SK-N-SH treated with all-trans-retinoic acid at 6 μM for 48 hours (cell line): ENCODE measurements at regions not wholly inside any gene's neighbourhood (a gene's known extent, or its start where the extent isn't known, plus 50 kb on each side); places are given as distances from the start of the nearest gene placed in this dataset.

Source experiments
- ARNTL ChIP-seq: fragments of 450-650 bp; formaldehyde crosslinking; IDR thresholded peaks from 2 replicates; pipeline ENCODE4 v1.5.0; 2020; ENCODE audit warnings: low read depth, mild to moderate bottlenecking, moderate library complexity, borderline replicate concordance
- BACH2 ChIP-seq: fragments of 250-450 bp; sonication (Bioruptor Pico); IDR thresholded peaks from 2 replicates; pipeline ENCODE4 v1.9.0; 2021; ENCODE audit warnings: mild to moderate bottlenecking, borderline replicate concordance
- ESRRG ChIP-seq: fragments of 250-450 bp; sonication (Bioruptor Pico); IDR thresholded peaks from 2 replicates; pipeline ENCODE4 v1.6.1; 2021; ENCODE audit warnings: mild to moderate bottlenecking
- ISL1 ChIP-seq: fragments of 250-450 bp; sonication (Bioruptor Pico); IDR thresholded peaks from 2 replicates; pipeline ENCODE4 v2.1.2; 2022; ENCODE audit warnings: mild to moderate bottlenecking, moderate library complexity
- OSR1 ChIP-seq: fragments of 250-450 bp; sonication (Bioruptor Pico); IDR thresholded peaks from 2 replicates; pipeline ENCODE4 v1.8.0; 2022; ENCODE audit warnings: moderate library complexity, mild to moderate bottlenecking, inconsistent platforms
- RARB ChIP-seq: fragments of 250-450 bp; sonication (Bioruptor Pico); IDR thresholded peaks from 2 replicates; pipeline ENCODE4 v1.8.0; 2021; ENCODE audit warnings: mild to moderate bottlenecking, moderate library complexity
- ZFP3 ChIP-seq: fragments of 250-450 bp; sonication (Bioruptor Pico); IDR thresholded peaks from 2 replicates; pipeline ENCODE4 v1.5.0; 2020; ENCODE audit warnings: mild to moderate bottlenecking, moderate library complexity
- ZFP30 ChIP-seq: fragments of 450-650 bp; formaldehyde crosslinking; IDR thresholded peaks from 2 replicates; pipeline ENCODE4 v1.5.0; 2022; ENCODE audit warnings: mild to moderate bottlenecking, moderate library complexity
- ZNF565 ChIP-seq: fragments of 450-650 bp; formaldehyde crosslinking; conservative IDR thresholded peaks from 2 replicates; pipeline ENCODE4 v1.5.0; 2020; ENCODE audit warnings: low read depth, mild to moderate bottlenecking, moderate library complexity
- ZNF8 ChIP-seq: fragments of 450-650 bp; formaldehyde crosslinking; IDR thresholded peaks from 2 replicates; pipeline ENCODE4 v1.5.0; 2020; ENCODE audit warnings: mild to moderate bottlenecking, moderate library complexity
- TF ChIP-seq, protein P1 (sequence below): fragments of 250-450 bp; sonication (Bioruptor Pico); IDR thresholded peaks from 2 replicates; pipeline ENCODE4 v1.8.0; 2020; ENCODE audit warnings: mild to moderate bottlenecking, moderate library complexity, borderline replicate concordance
- TF ChIP-seq, protein P2 (sequence below): fragments of 250-450 bp; sonication (Bioruptor Pico); IDR thresholded peaks from 2 replicates; pipeline ENCODE4 v1.8.0; 2021; ENCODE audit warnings: low read depth, mild to moderate bottlenecking, moderate library complexity, borderline replicate concordance
- TF ChIP-seq, protein P3 (sequence below): fragments of 250-450 bp; sonication (Bioruptor Pico); IDR thresholded peaks from 2 replicates; pipeline ENCODE4 v1.5.1; 2020; ENCODE audit warnings: low read depth, mild to moderate bottlenecking, moderate library complexity
- TF ChIP-seq, protein P4 (sequence below): fragments of 250-450 bp; sonication (Bioruptor Pico); IDR thresholded peaks from 2 replicates; pipeline ENCODE4 v1.5.1; 2021; ENCODE audit warnings: mild to moderate bottlenecking, moderate library complexity

DNA sequence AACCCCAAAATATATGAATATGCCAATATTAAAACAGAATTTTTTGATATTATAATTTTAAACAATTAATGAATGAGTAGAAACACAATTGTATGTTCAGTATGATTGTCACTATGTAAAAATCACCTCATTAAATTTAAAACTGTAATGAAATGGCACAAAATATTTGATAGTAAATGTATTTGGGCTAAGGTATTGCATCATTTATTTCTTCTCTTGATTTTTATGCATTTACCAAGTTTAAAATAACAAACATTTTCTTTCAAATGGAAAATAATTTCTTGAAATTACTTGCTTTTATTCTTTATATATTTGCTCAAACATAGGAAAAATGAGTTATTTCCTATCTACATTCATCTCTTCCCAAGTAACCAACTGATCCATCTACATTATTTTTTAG lies 782.6 kb downstream of the KCNJ3 start:
- TF ChIP-seq ARNTL (CRISPR knock-in tag) = no peak
- no peak for TF ChIP-seq ZFP30 (CRISPR knock-in tag)
- TF ChIP-seq BACH2 (CRISPR knock-in tag) = no peak
- TF ChIP-seq ZFP3 (CRISPR knock-in tag) = no peak
- TF ChIP-seq, protein P1, sequence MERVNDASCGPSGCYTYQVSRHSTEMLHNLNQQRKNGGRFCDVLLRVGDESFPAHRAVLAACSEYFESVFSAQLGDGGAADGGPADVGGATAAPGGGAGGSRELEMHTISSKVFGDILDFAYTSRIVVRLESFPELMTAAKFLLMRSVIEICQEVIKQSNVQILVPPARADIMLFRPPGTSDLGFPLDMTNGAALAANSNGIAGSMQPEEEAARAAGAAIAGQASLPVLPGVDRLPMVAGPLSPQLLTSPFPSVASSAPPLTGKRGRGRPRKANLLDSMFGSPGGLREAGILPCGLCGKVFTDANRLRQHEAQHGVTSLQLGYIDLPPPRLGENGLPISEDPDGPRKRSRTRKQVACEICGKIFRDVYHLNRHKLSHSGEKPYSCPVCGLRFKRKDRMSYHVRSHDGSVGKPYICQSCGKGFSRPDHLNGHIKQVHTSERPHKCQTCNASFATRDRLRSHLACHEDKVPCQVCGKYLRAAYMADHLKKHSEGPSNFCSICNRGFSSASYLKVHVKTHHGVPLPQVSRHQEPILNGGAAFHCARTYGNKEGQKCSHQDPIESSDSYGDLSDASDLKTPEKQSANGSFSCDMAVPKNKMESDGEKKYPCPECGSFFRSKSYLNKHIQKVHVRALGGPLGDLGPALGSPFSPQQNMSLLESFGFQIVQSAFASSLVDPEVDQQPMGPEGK = no peak
- no peak for TF ChIP-seq ZNF565 (CRISPR knock-in tag)
- no peak for TF ChIP-seq RARB (CRISPR knock-in tag)
- TF ChIP-seq, protein P2, sequence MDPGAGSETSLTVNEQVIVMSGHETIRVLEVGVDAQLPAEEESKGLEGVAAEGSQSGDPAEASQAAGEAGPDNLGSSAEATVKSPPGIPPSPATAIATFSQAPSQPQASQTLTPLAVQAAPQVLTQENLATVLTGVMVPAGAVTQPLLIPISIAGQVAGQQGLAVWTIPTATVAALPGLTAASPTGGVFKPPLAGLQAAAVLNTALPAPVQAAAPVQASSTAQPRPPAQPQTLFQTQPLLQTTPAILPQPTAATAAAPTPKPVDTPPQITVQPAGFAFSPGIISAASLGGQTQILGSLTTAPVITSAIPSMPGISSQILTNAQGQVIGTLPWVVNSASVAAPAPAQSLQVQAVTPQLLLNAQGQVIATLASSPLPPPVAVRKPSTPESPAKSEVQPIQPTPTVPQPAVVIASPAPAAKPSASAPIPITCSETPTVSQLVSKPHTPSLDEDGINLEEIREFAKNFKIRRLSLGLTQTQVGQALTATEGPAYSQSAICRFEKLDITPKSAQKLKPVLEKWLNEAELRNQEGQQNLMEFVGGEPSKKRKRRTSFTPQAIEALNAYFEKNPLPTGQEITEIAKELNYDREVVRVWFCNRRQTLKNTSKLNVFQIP (CRISPR knock-in tag) = no peak
- TF ChIP-seq ZNF8 (CRISPR knock-in tag) = no peak
- no peak for TF ChIP-seq ESRRG
- TF ChIP-seq, protein P3, sequence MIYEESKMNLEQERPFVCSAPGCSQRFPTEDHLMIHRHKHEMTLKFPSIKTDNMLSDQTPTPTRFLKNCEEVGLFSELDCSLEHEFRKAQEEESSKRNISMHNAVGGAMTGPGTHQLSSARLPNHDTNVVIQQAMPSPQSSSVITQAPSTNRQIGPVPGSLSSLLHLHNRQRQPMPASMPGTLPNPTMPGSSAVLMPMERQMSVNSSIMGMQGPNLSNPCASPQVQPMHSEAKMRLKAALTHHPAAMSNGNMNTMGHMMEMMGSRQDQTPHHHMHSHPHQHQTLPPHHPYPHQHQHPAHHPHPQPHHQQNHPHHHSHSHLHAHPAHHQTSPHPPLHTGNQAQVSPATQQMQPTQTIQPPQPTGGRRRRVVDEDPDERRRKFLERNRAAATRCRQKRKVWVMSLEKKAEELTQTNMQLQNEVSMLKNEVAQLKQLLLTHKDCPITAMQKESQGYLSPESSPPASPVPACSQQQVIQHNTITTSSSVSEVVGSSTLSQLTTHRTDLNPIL (CRISPR knock-in tag) = no peak
- TF ChIP-seq, protein P4, sequence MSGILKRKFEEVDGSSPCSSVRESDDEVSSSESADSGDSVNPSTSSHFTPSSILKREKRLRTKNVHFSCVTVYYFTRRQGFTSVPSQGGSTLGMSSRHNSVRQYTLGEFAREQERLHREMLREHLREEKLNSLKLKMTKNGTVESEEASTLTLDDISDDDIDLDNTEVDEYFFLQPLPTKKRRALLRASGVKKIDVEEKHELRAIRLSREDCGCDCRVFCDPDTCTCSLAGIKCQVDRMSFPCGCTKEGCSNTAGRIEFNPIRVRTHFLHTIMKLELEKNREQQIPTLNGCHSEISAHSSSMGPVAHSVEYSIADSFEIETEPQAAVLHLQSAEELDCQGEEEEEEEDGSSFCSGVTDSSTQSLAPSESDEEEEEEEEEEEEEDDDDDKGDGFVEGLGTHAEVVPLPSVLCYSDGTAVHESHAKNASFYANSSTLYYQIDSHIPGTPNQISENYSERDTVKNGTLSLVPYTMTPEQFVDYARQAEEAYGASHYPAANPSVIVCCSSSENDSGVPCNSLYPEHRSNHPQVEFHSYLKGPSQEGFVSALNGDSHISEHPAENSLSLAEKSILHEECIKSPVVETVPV = no peak
- no peak for TF ChIP-seq OSR1 (CRISPR knock-in tag)
- no peak for TF ChIP-seq ISL1 (CRISPR knock-in tag)
